ENCODE measurements at regions not wholly inside any gene's neighbourhood (a gene's known extent, or its start where the extent isn't known, plus 50 kb on each side); places are given as distances from the start of the nearest gene placed in this dataset.

GRCh38 chr4:181741513-181741912 is 501.7 kb upstream of the TENM3 start:
- DNase-seq: no peak
- TF ChIP-seq POLR2A (IDR thresholded peaks at IDR 0.05; ENCODE audit: low read length): no peak
- no peak for TF ChIP-seq GATA1 (IDR thresholded peaks at IDR 0.05; ENCODE audit: low read depth, low read length)

GRCh38 chr4:181745933-181746625 is 497.1 kb upstream of the TENM3 start:
- no peak for DNase-seq

GRCh38 chr4:181748581-181748980 is 494.6 kb upstream of the TENM3 start:
- TF ChIP-seq POLR2A (IDR thresholded peaks at IDR 0.05; ENCODE audit: low read length) (no peak), GATA1 (IDR thresholded peaks at IDR 0.05; ENCODE audit: low read depth, low read length) (no peak)

More at GRCh38 chr4:181745933-181746625, 497.1 kb upstream of the TENM3 start:
- TF ChIP-seq GATA1 (IDR thresholded peaks at IDR 0.05; ENCODE audit: low read depth, low read length) (no peak), POLR2A (IDR thresholded peaks at IDR 0.05; ENCODE audit: low read length) (no peak)

GRCh38 chr4:181752516-181752915 is 490.7 kb upstream of the TENM3 start:
- TF ChIP-seq POLR2A (IDR thresholded peaks at IDR 0.05; ENCODE audit: low read length): no peak
- TF ChIP-seq GATA1 (IDR thresholded peaks at IDR 0.05; ENCODE audit: low read depth, low read length): no peak
- DNase-seq: no peak

More at GRCh38 chr4:181748581-181748980, 494.6 kb upstream of the TENM3 start:
- no peak for DNase-seq

GRCh38 chr4:181753207-181753606 is 490.0 kb upstream of the TENM3 start:
- no peak for DNase-seq
- no peak for TF ChIP-seq GATA1 (IDR thresholded peaks at IDR 0.05; ENCODE audit: low read depth, low read length)
- TF ChIP-seq POLR2A (IDR thresholded peaks at IDR 0.05; ENCODE audit: low read length): no peak

- DNase-seq: no peak
- no peak for TF ChIP-seq POLR2A (IDR thresholded peaks at IDR 0.05; ENCODE audit: low read length)
- no peak for TF ChIP-seq GATA1 (IDR thresholded peaks at IDR 0.05; ENCODE audit: low read depth, low read length)
Observed at GRCh38 chr4:181755846-181756245, 487.4 kb upstream of the TENM3 start.

- DNase-seq: no peak
- TF ChIP-seq GATA1 (IDR thresholded peaks at IDR 0.05; ENCODE audit: low read depth, low read length) (no peak), POLR2A (IDR thresholded peaks at IDR 0.05; ENCODE audit: low read length) (no peak)
Observed at GRCh38 chr4:181756451-181757095, 486.6 kb upstream of the TENM3 start.

GRCh38 chr4:181757098-181757497 is 486.1 kb upstream of the TENM3 start:
- TF ChIP-seq GATA1 (IDR thresholded peaks at IDR 0.05; ENCODE audit: low read depth, low read length) (no peak), POLR2A (IDR thresholded peaks at IDR 0.05; ENCODE audit: low read length) (no peak)
- DNase-seq: no peak

- no peak for TF ChIP-seq GATA1 (IDR thresholded peaks at IDR 0.05; ENCODE audit: low read depth, low read length)
- no peak for TF ChIP-seq POLR2A (IDR thresholded peaks at IDR 0.05; ENCODE audit: low read length)
- no peak for DNase-seq
Observed at GRCh38 chr4:181757910-181758660, 485.1 kb upstream of the TENM3 start.

- no peak for DNase-seq
- TF ChIP-seq POLR2A (IDR thresholded peaks at IDR 0.05; ENCODE audit: low read length) (no peak), GATA1 (IDR thresholded peaks at IDR 0.05; ENCODE audit: low read depth, low read length) (no peak)
Observed at GRCh38 chr4:181760560-181760959, 482.6 kb upstream of the TENM3 start.

- TF ChIP-seq GATA1 (IDR thresholded peaks at IDR 0.05; ENCODE audit: low read depth, low read length) (no peak), POLR2A (IDR thresholded peaks at IDR 0.05; ENCODE audit: low read length) (no peak)
Observed at GRCh38 chr4:181761156-181761555, 482.0 kb upstream of the TENM3 start.

GRCh38 chr4:181766061-181766548 is 477.1 kb upstream of the TENM3 start:
- DNase-seq: no peak
- TF ChIP-seq POLR2A (IDR thresholded peaks at IDR 0.05; ENCODE audit: low read length) (no peak), GATA1 (IDR thresholded peaks at IDR 0.05; ENCODE audit: low read depth, low read length) (no peak)

More at GRCh38 chr4:181761156-181761555, 482.0 kb upstream of the TENM3 start:
- no peak for DNase-seq

- DNase-seq: no peak
- TF ChIP-seq GATA1 (IDR thresholded peaks at IDR 0.05; ENCODE audit: low read depth, low read length) (no peak), POLR2A (IDR thresholded peaks at IDR 0.05; ENCODE audit: low read length) (no peak)
Observed at GRCh38 chr4:181770971-181771370, 472.2 kb upstream of the TENM3 start.

GRCh38 chr4:181775298-181775697 is 467.9 kb upstream of the TENM3 start:
- DNase-seq: no peak
- TF ChIP-seq POLR2A (IDR thresholded peaks at IDR 0.05; ENCODE audit: low read length): no peak
- no peak for TF ChIP-seq GATA1 (IDR thresholded peaks at IDR 0.05; ENCODE audit: low read depth, low read length)

All from erythroblast (primary cell).